Anterior cingulate cortex (tissue), 58 donors: ENCODE measurements at regions not wholly inside any gene's neighbourhood (a gene's known extent, or its start where the extent isn't known, plus 50 kb on each side); places are given as distances from the start of the nearest gene placed in this dataset.
A peak's percentile ranks its signal among the peaks of the same experiment; 100 is the strongest.

Experiments used
- DNase-seq, 58 donors: peaks; one replicate each; lab custom pipeline; 2025; lab: John Stamatoyannopoulos, UW

GRCh38 chr2:24439971-24440340 lies 51.1 kb upstream of the NCOA1 start:
- DNase-seq: no peak

- DNase-seq: no peak
Observed at GRCh38 chr2:24439280-24439970, 51.6 kb upstream of the NCOA1 start.

- no peak for DNase-seq
Observed at GRCh38 chr2:24438106-24438505, 52.9 kb upstream of the NCOA1 start.

- DNase-seq: peak in 43 of 58 donors; percentile 7 to 80 (median 36)
Observed at GRCh38 chr2:24435391-24436316, 55.4 kb upstream of the NCOA1 start.

GRCh38 chr2:24434541-24434940 lies 56.5 kb upstream of the NCOA1 start:
- DNase-seq: no peak

GRCh38 chr2:24432735-24433134 lies 58.3 kb upstream of the NCOA1 start:
- DNase-seq: no peak

- DNase-seq: no peak
Observed at GRCh38 chr2:24432121-24432520, 58.9 kb upstream of the NCOA1 start.

- DNase-seq: no peak
Observed at GRCh38 chr2:24429197-24430074, 61.6 kb upstream of the NCOA1 start.

- no peak for DNase-seq
Observed at GRCh38 chr2:24424387-24424786, 64.1 kb upstream of the ITSN2 start.

- DNase-seq: no peak
Observed at GRCh38 chr2:24423095-24423494, 62.8 kb upstream of the ITSN2 start.

GRCh38 chr2:24421668-24422067 lies 61.3 kb upstream of the ITSN2 start:
- DNase-seq: peak in 26 of 58 donors; percentile 5 to 65 (median 28)

GRCh38 chr2:24420373-24420772 lies 60.0 kb upstream of the ITSN2 start:
- no peak for DNase-seq

- DNase-seq: no peak
Observed at GRCh38 chr2:24418166-24418841, 58.0 kb upstream of the ITSN2 start.

- DNase-seq: no peak
Observed at GRCh38 chr2:24412812-24413211, 52.5 kb upstream of the ITSN2 start.

GRCh38 chr2:24411488-24412151 lies 51.3 kb upstream of the ITSN2 start:
- no peak for DNase-seq

GRCh38 chr2:24410976-24411375 lies 50.6 kb upstream of the ITSN2 start:
- DNase-seq: no peak

GRCh38 chr2:24409700-24410556 lies 49.6 kb upstream of the ITSN2 start:
- peak in 21 of 58 donors; percentile 4 to 49 (median 23) for DNase-seq
